Endothelial cell of hepatic sinusoid (primary cell): ENCODE measurements at regions not wholly inside any gene's neighbourhood (a gene's known extent, or its start where the extent isn't known, plus 50 kb on each side); places are given as distances from the start of the nearest gene placed in this dataset.
"Not testable (repeated sequence)": the region's sequence is repeated elsewhere in the genome, so short reads cannot be mapped to it uniquely, and the experiment has no call there.

Experiments
- in situ Hi-C: cut with HindIII; loops from 2 replicates; pipeline ENCODE4 v1.10.0; 2017; ENCODE audit warnings: low sequenced_read_pairs

- in situ Hi-C loops: not testable (repeated sequence)
These were observed 139.3 kb downstream of the ATXN7L3B start for GRCh38 chr12:74676955-74677354.

DNA sequence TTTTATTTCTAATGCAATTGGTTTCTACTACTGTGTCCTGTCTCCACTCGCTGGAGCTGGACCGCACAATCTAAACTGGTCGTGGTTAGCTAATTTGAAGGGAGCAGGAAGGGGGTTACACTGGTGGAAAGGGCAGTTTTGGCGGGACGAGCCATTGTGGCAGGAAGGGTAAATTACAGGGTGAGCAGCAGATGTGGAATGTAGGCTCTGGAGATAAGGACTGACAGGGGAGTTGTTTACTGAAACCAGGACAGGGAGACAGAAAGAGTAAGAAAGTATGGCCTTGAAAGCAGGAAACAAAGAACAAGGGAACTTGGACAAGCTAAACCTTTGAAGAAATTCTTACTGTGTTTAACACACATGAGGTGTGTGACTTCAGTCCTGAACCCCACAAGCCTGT is 147.8 kb downstream of the ATXN7L3B start:
- in situ Hi-C loops: no loop called here

DNA sequence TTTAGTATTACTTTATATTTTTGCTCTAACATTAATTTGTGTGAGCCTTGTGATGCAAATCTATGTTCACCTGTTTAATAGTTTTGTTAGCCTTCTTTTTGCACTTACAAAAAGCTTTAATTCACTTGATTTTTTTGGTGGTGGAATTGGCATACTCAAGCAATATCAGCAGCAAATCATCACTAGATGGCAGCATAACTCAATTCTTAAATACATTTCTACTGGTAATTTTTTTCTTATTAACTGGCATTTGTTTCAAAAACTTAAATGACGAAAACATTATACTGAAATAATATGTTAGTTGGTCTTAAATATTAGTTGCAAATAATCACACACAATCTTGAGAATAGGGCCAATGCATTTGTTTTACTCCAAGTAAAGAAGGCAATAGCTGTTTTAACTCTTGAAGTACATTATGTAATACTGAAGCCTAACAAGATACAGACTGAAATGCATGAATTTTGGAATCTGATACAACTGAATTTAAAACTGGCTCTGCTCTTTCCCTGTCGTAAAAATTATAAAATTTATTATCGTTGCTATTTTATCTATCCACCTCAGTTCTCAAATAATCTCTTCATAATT is 151.5 kb downstream of the ATXN7L3B start:
- in situ Hi-C loops: no loop called here

GRCh38 chr12:74689929-74690328 is 152.3 kb downstream of the ATXN7L3B start:
- in situ Hi-C loops: no loop called here

- in situ Hi-C loops: no loop called here
These were observed 181.8 kb downstream of the ATXN7L3B start for GRCh38 chr12:74719447-74719846.

DNA sequence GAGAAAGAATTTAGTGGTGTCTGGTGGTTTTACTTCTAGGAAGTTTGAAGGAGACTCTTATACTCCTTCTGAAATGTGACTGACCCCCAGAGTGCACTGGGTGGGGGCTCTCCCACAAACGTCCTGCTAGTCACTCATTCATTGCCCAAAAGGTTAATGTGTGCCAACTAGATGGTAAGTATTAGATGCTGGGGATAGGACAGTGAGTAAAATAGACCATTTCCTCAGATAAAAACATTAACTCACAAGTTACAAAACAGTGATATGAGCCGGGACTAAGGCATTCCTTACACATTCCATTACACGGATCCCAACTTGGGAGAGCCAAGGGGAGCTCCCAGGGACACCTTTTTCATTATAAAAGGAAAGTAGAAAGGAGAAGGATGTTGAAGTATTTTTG is 185.1 kb downstream of the ATXN7L3B start:
- in situ Hi-C loops: no loop called here

GRCh38 chr12:74725154-74725553 is 187.5 kb downstream of the ATXN7L3B start:
- in situ Hi-C loops: no loop called here

- in situ Hi-C loops: no loop called here
These were observed 190.4 kb downstream of the ATXN7L3B start for GRCh38 chr12:74728006-74728405.

DNA sequence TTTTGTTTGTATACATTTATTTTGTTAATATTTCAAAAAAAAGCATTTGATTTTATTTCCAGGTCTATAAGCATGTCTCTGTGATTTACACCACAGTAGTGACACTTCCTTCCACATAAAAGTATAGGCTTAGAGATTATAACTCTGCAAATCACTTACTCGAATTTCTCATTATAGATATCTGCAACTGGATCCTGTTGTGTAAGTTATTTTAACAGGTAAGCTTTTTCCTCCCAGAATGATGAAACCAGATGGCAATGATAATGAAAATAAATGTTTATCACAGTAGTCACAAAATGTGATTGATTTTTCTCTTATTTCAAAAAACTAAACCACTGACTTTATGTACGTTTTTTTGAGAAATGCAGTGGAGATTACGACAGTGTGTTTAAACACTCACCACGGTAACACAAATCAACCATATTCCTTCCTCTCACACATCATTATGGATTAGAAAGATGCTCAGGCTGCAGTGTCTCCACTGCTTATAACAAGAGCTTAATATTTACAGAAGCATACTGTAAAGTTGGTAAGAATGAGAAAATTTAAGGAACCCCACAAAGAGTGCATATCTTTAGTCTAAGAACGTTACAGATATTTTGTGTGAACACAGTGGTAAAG is 194.6 kb downstream of the ATXN7L3B start:
- in situ Hi-C loops: no loop called here

DNA sequence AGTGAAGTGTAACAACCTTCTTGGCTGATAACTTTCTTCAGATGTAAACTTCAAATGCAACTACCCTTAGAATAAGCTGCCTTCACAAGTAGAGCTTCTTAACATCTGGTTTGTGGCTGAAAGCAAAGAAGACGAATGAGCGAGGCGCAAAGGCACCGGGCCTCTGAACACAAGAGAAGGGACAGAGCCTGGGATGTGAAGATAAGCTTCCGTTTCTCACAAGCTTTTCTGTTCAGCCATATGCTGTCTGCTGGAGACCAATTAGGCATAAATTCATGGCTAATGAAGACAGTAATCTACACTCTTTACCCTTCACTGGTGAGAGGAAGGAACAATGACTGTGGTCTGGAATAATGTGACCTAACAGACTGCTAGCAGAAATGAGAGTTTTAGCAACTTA is 195.2 kb downstream of the ATXN7L3B start:
- in situ Hi-C loops: no loop called here

GRCh38 chr12:74741112-74741511 is 203.5 kb downstream of the ATXN7L3B start:
- in situ Hi-C loops: no loop called here

DNA sequence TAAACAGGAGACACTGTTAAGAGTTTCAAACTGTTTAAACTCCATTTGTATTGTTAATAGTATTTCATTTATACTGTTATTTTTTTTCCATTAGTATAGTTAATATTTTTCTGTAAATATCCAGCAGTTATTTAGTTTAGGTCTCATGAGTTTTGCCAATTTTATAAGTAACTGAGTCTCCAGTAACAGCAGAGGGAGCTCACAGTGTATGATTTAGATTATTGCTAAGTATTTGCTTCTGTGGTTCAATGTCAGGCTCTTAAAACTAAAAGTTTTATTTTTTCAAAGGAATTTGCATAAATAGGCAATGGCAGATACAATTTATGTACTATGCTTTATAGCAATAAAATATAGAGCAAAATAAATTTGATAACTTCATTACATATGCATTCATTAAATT is 209.7 kb downstream of the ATXN7L3B start:
- in situ Hi-C loops: no loop called here

GRCh38 chr12:74751441-74751840 is 213.8 kb downstream of the ATXN7L3B start:
- in situ Hi-C loops: no loop called here

DNA sequence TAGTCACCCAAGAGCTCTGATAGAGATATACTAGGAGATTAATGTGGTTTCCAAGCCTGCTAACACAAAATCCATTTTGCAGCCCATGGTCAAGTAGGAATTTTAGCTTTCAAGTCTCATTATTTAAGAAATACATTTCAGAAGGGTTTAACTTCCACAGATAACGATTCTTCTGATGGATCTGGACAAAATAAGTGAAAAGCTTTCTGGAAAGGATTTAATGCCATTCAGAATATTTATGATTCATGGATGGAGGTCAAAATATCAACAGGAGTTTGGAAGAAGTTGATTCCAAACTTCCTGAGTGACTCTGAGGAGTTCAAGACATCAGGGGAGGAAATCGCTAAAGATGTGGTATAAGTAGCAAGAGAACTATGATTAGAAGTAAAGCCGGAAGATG is 214.6 kb downstream of the ATXN7L3B start:
- in situ Hi-C loops: no loop called here

DNA sequence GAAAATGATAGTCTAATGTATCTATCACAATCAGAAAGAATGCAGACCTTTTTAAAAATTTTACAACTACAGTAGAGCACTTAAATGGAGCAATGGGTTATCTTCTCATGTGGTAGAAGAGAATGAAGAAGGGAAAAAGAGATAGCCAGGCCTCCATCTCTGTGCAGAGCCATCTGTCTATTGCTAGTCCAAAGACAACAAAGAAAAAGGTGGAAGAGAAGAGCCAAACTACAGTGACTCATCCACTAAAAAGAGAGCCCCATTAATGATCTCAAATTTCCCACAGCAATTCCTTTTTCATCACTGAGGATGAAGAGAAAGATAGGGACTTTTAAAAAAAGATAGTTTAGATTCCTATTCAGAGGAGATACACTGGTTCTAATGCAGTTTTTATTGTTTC is 232.9 kb downstream of the ATXN7L3B start:
- in situ Hi-C loops: no loop called here

- in situ Hi-C loops: no loop called here
These were observed 237.6 kb downstream of the ATXN7L3B start for GRCh38 chr12:74775276-74775675.

GRCh38 chr12:74776378-74776777 is 238.7 kb downstream of the ATXN7L3B start:
- in situ Hi-C loops: no loop called here

- in situ Hi-C loops: no loop called here
These were observed 242.7 kb downstream of the ATXN7L3B start for GRCh38 chr12:74780182-74780849.

GRCh38 chr12:74780850-74781241 is 243.2 kb downstream of the ATXN7L3B start:
- in situ Hi-C loops: not testable (repeated sequence)

DNA sequence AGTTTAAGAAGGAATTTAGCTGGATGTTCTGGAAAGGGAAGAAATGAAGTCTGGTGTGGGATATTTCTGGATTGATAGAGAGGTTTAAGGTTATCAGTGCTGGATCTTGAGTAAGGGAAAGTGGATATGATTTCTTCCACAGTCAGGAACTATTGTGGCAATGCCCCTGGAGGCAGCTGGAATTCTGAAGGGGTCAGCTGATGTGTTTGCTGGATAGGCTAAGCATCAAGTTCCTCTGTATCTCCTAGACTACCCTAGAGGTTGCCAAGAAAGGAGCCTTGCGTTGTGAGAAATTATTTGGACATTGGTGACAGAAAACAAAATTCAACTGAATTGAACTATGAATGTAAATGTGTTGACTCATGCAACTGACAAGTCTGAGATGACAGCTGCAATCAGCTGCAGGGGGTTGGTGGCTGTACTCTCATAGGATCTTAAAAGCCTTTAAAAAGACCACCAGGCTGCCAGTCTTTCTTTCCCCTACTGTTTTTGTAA is 244.4 kb downstream of the ATXN7L3B start:
- in situ Hi-C loops: no loop called here

- in situ Hi-C loops: no loop called here
These were observed 253.3 kb downstream of the ATXN7L3B start for GRCh38 chr12:74790931-74791330.

DNA sequence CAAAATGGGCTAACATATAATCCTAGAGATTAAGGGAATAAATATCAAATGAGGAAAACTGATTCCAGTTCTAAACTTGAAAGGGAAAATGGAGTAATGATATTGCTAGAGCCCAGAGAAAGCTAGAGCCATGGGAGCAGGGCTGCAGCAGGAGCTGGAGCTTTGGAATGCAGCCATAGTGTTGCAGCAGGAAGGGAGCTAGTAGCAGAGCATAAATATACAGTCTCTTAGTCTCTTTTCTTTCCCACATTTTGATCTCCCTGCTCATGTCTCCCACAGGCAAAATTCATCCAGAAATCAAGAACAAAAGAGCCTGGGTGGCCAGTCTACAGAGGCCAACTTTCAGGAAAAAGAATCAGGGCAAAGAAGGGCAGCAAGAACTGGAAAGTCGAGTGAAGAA is 253.7 kb downstream of the ATXN7L3B start:
- in situ Hi-C loops: no loop called here
